Left ventricle myocardium inferior (tissue), 1 donor: ENCODE measurements at regions not wholly inside any gene's neighbourhood (a gene's known extent, or its start where the extent isn't known, plus 50 kb on each side); places are given as distances from the start of the nearest gene placed in this dataset.

Source experiments
- DNase-seq: peaks from one replicate; pipeline ENCODE4 v3.0.0-alpha.2; 2020
- H3K27ac ChIP-seq: fragments of 200-600 bp; replicated peaks from 2 replicates; pipeline ENCODE4 v1.8.0; 2021
- H3K27me3 ChIP-seq: fragments of 200-600 bp; 2 replicates; pipeline ENCODE4 v1.8.0; 2021; ENCODE audit warnings: low read depth
- H3K36me3 ChIP-seq: fragments of 200-600 bp; 2 replicates; pipeline ENCODE4 v1.8.0; 2021
- H3K4me1 ChIP-seq: fragments of 200-600 bp; 2 replicates; pipeline ENCODE4 v1.8.0; 2021
- H3K4me3 ChIP-seq: fragments of 200-600 bp; 2 replicates; pipeline ENCODE4 v1.8.0; 2021; ENCODE audit warnings: mild to moderate bottlenecking, moderate library complexity
- H3K9me3 ChIP-seq: fragments of 200-600 bp; replicated peaks from 2 replicates; pipeline ENCODE4 v1.8.0; 2021
- intact Hi-C: fragments of 100-400 bp; cut with micrococcal nuclease; formaldehyde crosslinking; loops from one replicate; pipeline ENCODE4 v1.11.0; 2022
- TF ChIP-seq, protein P1 (sequence below): fragments of 200-600 bp; IDR thresholded peaks from 2 replicates; pipeline ENCODE4 v1.8.0; 2021; ENCODE audit warnings: antibody characterized with exemption, mild to moderate bottlenecking, borderline replicate concordance
- donor health status: DM: no; HTN: yes; CAD: no; lungs with severe emphysema.

DNA sequence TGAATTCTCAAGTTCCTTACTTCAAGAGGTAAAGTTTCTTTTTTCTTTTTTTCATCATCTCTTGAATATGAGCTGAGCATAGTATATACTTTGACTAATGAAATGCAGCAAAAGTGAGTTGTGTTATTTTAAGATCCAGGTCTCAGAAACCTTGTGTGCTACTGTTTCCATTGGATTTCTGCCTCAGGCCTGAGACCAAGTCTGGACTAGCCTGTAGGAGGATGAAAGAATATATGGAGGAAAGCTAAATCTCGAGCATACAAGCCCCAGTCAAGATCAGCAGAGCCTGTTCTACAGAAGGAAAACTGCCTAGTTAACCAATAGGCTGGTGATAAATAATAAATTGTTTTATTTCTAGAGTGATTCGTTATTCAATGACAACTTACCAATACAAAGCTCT is 652.5 kb downstream of the C12orf50 start:
- Histone ChIP-seq H3K9me3 (peaks cover 15% of the 10 kb centered on the region), H3K27ac (no peak overlapping the region)
- TF ChIP-seq, protein P1, sequence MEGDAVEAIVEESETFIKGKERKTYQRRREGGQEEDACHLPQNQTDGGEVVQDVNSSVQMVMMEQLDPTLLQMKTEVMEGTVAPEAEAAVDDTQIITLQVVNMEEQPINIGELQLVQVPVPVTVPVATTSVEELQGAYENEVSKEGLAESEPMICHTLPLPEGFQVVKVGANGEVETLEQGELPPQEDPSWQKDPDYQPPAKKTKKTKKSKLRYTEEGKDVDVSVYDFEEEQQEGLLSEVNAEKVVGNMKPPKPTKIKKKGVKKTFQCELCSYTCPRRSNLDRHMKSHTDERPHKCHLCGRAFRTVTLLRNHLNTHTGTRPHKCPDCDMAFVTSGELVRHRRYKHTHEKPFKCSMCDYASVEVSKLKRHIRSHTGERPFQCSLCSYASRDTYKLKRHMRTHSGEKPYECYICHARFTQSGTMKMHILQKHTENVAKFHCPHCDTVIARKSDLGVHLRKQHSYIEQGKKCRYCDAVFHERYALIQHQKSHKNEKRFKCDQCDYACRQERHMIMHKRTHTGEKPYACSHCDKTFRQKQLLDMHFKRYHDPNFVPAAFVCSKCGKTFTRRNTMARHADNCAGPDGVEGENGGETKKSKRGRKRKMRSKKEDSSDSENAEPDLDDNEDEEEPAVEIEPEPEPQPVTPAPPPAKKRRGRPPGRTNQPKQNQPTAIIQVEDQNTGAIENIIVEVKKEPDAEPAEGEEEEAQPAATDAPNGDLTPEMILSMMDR = no peak

DNA sequence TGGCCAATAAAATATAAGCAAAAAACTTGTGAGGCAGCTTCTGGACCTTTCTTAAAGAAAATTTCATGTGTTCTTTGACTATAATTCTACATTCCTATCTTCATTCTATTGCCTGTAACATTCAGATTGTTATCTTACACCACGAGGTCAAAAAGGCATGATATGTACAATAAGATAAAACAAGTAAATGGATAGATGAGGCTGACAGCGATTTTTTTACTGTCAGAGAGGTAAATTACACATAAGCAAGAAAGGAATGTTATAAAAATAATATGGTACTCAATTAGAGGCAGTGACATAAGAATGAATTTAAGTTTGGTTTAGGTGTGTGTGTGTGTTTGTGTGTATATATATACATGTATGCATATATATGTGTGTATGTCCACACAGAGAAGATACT is 660.0 kb downstream of the C12orf50 start:
- no peaks in the 10 kb centered on the region for H3K27me3 ChIP-seq
- intact Hi-C loops = no loop called here
- TF ChIP-seq, protein P1 = no peak
- H3K9me3 ChIP-seq = peaks cover under 1% of the 10 kb centered on the region
- no peak overlapping the region for H3K4me3 ChIP-seq
- no peaks in the 10 kb centered on the region for H3K36me3 ChIP-seq
- H3K4me1 ChIP-seq = no peaks in the 10 kb centered on the region
- no peak overlapping the region for H3K27ac ChIP-seq
- no peak for DNase-seq

More for the DNA sequence above, 652.5 kb downstream of the C12orf50 start:
- intact Hi-C loops = no loop called here
- H3K4me3 ChIP-seq = no peak overlapping the region
- no peaks in the 10 kb centered on the region for H3K36me3 ChIP-seq
- DNase-seq = no peak
- no peaks in the 10 kb centered on the region for H3K27me3 ChIP-seq
- no peaks in the 10 kb centered on the region for H3K4me1 ChIP-seq

DNA sequence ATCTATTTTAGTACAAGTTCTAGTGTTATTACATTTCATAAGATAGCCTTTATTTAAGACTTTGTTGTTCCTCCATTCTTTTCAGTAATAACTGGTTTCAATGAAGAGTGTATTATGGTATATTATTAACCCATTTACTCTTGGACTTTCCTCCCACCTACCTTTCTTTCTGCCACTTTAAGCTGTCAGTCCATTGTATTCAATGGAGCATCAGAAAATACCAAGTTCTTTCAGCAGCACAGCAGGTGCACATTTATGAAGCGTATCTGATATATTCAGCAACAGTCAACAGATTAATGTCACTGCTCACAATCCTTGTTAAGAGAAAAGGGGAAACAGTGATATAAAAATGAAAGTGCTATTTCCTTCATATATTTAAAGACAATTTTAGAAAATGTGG is 660.9 kb downstream of the C12orf50 start:
- Histone ChIP-seq H3K4me3 (no peak overlapping the region), H3K4me1 (no peaks in the 10 kb centered on the region), H3K36me3 (no peaks in the 10 kb centered on the region), H3K9me3 (no peaks in the 10 kb centered on the region), H3K27me3 (no peaks in the 10 kb centered on the region), H3K27ac (no peak overlapping the region)
- intact Hi-C loops = no loop called here
- TF ChIP-seq, protein P1 = no peak
- no peak for DNase-seq

DNA sequence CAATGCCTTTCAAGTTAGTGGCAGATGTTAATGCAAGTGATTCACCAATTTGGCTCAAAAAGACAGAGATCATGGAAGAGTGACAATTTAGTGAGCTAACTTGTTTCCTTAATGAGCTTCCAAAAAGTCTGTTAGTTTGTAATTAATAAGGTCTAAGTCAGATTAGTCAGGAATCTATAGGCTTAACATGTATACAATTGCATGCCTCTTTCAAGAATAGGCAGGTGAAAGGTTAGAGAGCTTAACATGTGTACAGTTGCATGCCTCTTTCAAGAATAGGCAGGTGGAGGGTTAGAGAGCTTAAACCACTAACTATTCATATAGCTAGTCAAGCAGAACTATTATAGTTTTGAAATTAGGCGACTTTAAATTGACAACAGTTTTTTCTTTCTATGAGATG is 663.8 kb downstream of the C12orf50 start:
- no peak overlapping the region for H3K4me3 ChIP-seq
- TF ChIP-seq, protein P1 = no peak
- intact Hi-C loops = no loop called here
- peaks cover 16% of the 10 kb centered on the region for H3K9me3 ChIP-seq
- no peak overlapping the region for H3K27ac ChIP-seq
- no peaks in the 10 kb centered on the region for H3K4me1 ChIP-seq
- H3K27me3 ChIP-seq = no peaks in the 10 kb centered on the region
- DNase-seq = no peak
- no peaks in the 10 kb centered on the region for H3K36me3 ChIP-seq

DNA sequence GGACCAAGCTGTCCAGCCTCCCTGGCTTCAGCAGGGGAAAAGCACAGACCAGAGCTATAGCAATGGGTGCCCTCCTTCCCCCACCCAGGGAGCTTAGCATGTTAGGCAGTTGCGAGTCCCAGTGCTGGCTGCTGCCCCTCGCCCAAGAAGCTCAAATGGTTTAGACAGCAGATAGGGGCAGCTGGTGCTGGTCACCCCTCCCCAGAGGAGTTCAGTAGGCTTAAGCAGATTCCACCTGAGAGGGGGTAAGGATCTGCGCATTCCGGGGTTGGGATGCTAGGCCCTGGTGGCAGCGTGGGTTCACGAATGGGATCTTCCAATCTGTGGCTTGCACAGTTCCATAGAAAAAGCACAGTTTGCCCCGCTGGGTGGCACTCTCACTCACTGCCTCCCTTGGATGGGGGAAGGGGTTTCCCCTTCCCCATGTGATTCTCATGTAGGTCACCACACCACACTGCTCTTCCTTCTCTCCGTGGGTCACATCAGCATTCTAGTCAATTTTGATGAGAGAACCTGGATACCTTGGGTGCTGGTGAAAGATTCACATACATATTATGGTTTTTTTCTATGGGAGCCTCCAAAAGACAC is 665.6 kb downstream of the C12orf50 start:
- H3K27me3 ChIP-seq = no peaks in the 10 kb centered on the region
- intact Hi-C loops = no loop called here
- no peak overlapping the region for H3K27ac ChIP-seq
- TF ChIP-seq, protein P1 = no peak
- no peak for DNase-seq
- H3K4me1 ChIP-seq = no peaks in the 10 kb centered on the region
- H3K36me3 ChIP-seq = no peaks in the 10 kb centered on the region
- no peak overlapping the region for H3K4me3 ChIP-seq
- H3K9me3 ChIP-seq = peaks cover 34% of the 10 kb centered on the region

DNA sequence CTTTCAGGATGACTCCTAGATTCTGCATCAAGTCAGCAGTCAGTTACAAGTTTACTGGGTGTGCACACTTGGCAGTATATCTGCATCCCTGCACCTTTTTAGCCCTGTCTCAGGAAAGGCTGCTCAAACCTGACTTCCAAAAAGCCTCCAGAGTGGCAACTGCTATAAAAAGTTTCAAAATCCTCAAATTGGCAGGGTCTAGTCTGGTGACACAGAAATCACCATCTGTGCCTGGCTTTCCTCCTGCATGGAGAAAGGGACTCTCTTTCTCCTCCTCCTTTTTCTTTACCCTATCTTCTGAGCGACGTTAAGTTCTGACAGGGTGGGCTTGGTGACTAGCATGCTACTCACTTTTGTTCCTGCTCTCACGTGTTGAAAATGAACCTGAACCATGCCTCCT is 679.5 kb downstream of the C12orf50 start:
- TF ChIP-seq, protein P1 = no peak
- H3K27me3 ChIP-seq = no peaks in the 10 kb centered on the region

More for the DNA sequence above, 679.5 kb downstream of the C12orf50 start:
- no peaks in the 10 kb centered on the region for H3K9me3 ChIP-seq
- no peaks in the 10 kb centered on the region for H3K36me3 ChIP-seq
- no peaks in the 10 kb centered on the region for H3K4me1 ChIP-seq
- no peak overlapping the region for H3K27ac ChIP-seq
- DNase-seq = no peak
- intact Hi-C loops = no loop called here
- no peak overlapping the region for H3K4me3 ChIP-seq
